Fibroblast of villous mesenchyme (primary cell): ENCODE measurements at regions not wholly inside any gene's neighbourhood (a gene's known extent, or its start where the extent isn't known, plus 50 kb on each side); places are given as distances from the start of the nearest gene placed in this dataset.

Experiments used
- DNase-seq: peaks from one replicate; pipeline ENCODE4 v3.0.0-alpha.2; 2010; ENCODE audit warnings: low read depth
- H3K4me3 ChIP-seq: 2 replicates; pipeline ENCODE4 v1.5.1; 2011; ENCODE audit warnings: low read depth, mild to moderate bottlenecking, low read length
- TF ChIP-seq, protein P1 (sequence below): IDR thresholded peaks from 2 replicates; pipeline ENCODE4 v1.5.1; 2012; ENCODE audit warnings: low read depth, mild to moderate bottlenecking, low read length; ENCODE audit not compliant: insufficient read depth

DNA sequence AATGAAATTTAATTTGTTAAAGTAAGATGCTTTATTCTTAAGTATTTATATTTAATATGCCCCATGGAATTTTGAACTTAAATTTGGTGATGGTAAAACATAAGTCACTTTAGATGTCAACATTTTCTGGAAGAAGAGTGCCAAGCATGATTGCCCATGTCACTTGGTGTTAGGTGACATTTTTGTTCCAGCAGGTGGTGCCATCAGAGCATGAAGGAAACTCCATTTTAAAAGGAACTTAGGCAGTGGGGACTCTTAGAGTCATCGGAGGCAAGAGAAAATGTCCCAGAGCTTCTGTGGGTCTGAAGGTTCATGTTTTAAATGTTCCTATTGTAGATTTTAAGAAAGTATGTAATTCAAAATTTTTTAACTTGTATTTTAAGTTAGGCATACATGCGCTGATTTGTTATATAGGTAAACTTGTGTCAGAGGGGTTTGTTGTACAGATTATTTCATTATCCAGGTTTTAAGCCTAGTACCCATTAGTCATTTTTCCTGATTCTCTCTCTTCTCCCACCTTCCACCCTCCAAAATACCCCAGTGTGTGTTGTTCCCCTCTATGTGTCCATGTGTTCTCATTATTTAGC is 789.3 kb downstream of the SEMA5A start:
- peak; percentile 78 for DNase-seq
- TF ChIP-seq, protein P1, sequence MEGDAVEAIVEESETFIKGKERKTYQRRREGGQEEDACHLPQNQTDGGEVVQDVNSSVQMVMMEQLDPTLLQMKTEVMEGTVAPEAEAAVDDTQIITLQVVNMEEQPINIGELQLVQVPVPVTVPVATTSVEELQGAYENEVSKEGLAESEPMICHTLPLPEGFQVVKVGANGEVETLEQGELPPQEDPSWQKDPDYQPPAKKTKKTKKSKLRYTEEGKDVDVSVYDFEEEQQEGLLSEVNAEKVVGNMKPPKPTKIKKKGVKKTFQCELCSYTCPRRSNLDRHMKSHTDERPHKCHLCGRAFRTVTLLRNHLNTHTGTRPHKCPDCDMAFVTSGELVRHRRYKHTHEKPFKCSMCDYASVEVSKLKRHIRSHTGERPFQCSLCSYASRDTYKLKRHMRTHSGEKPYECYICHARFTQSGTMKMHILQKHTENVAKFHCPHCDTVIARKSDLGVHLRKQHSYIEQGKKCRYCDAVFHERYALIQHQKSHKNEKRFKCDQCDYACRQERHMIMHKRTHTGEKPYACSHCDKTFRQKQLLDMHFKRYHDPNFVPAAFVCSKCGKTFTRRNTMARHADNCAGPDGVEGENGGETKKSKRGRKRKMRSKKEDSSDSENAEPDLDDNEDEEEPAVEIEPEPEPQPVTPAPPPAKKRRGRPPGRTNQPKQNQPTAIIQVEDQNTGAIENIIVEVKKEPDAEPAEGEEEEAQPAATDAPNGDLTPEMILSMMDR: peak; percentile 69

DNA sequence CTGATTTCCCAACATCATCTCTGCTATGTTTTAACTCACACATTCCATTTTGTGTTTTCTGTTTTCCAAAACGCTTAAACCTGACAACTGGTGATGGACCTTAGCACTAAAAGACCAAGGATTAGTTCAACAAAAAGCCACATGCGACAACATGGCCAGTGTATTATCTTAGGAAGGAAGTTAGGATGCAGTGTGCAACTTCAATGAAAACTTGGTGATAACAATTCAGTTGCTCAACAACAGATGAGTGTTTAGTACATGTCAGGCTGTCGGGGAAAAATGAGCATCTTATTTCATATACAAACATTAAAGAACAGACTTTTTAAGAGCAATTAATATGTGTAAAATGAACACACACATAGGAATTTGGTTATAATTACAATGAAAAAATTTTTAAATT is 780.0 kb downstream of the SEMA5A start:
- H3K4me3 ChIP-seq: no peak overlapping the region
- DNase-seq: peak; percentile 65
- TF ChIP-seq, protein P1: no peak

More for the DNA sequence above, 789.3 kb downstream of the SEMA5A start:
- H3K4me3 ChIP-seq: no peak overlapping the region

DNA sequence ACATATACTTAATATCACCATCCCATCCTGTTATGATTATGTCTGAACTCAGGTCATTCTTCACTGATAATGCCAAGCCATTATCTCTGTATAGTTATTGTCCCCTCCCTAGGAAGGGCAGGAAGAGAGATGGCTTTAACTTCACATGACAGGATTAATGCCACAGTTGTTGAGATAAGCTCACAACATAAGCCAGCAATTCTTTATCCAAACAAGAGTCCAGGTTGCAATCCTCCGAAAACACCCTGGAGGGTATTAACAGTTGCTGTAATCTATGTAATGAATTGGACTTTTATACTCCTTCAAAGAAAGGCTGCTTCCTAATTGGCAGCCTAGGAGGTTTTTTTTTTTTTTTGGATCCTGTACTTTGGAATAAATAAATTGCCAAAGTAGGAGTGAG is 779.4 kb downstream of the SEMA5A start:
- TF ChIP-seq, protein P1: no peak
- no peak overlapping the region for H3K4me3 ChIP-seq
- no peak for DNase-seq

DNA sequence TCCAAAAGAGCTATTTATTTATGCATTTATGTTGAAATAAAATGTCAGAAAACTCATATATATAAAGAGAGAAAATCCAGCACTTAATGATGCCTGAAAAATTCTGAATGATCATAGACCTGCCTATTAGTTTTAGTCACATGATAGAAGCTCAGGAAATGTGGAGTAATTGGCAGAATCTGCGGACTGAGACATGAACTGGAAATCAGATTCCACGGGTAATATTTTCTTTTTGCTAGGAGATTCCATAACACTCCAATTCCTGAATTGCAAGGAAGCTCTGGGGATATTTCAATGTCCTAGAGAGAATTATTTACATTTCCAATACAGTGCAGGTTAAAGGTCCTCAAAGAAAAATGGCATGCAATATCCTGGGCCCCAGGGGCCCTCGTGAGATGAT is 778.8 kb downstream of the SEMA5A start:
- TF ChIP-seq, protein P1: no peak
- no peak overlapping the region for H3K4me3 ChIP-seq
- DNase-seq: no peak

DNA sequence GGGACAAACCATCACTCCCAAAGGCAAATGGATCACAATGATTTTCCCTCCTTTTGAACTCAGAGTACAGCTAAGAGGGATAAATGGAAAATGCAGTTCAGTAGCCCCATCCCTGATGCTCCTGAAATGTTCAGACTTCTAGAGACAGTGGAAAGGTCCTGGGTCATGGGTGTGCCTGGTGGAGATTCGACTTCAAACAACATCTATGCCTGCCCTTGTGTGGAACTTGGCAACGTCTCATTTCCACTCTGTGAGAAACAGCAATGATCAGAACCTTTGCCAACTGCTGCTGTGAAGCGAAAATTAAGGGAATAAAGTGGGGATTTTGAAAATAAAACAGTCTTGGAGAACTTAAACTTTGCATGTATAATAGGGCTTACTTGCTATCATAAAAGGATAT is 778.1 kb downstream of the SEMA5A start:
- DNase-seq: no peak
- H3K4me3 ChIP-seq: no peak overlapping the region
- TF ChIP-seq, protein P1: no peak

DNA sequence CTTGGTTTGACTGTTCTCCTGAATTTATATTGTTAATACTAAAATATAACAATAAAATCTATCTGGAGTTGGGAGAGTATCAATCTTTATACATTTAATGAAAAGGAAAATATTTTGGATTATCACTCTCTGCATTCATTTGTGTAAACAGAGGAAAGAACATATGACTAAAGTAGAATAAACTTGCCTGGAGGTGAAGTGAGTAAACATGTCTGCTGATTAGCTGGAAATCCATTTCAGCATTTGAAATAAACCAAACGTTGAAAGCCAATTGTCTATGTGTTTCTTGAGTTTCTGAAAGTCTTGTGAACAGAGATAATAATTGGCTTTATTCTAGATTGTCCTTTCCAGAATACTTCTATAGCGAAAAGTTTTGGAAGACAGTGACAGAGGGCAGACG is 776.2 kb downstream of the SEMA5A start:
- TF ChIP-seq, protein P1: no peak
- H3K4me3 ChIP-seq: no peak overlapping the region
- DNase-seq: no peak

DNA sequence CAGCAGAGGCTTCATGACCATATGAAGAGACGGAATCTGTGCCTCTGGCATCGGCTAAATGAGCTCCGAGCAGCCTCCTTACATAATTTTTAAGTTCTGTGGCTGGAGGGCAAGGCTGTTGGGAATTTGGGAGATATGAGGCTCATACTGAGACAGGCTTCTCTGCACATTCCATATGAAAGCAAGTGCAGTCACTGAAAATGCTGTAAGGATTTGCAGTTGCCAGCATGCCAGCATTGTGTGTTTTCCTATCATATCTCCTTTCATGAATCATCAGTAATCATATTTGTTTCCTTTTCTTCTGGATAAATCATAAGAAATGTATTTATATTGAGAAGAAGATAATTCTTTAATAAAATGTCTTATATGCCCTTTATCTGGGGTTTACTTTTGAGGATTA is 775.4 kb downstream of the SEMA5A start:
- H3K4me3 ChIP-seq: no peak overlapping the region
- DNase-seq: peak; percentile 7
- TF ChIP-seq, protein P1: no peak
